ENCODE measurements at regions not wholly inside any gene's neighbourhood (a gene's known extent, or its start where the extent isn't known, plus 50 kb on each side); places are given as distances from the start of the nearest gene placed in this dataset.

DNA sequence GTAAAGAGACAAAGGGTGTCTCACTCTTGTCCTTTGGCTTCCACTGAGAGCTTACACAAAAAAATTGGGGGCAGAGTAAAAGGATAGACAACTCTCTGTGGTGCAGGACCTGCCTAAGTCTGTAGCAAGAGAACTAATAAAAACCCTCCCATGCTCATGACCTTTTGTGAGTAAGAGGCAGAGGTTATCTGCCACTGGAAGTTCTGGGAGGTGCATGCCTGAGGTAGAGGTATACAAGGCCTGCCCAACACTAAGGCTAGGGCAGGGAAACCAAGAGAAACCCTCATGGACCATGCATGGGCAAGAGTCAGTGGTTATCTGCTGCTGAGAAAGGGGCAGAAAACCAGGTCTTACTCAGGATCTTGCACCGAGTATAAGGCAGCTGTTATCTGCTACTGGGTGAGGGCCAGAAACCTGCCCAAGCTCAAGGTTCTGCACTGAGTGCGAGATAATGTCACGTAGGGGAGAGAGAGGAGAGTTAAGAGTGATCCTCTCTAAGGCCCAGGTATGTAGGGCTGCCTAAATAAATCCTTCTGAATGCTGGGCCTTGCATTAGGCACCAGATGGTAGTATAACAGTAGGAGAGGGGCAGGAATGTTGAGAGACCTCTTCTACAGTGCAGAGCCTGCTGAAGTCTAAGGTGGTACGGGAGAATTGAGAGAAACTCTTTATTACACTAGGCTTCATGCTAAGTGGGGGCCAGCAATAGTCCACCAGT, 143.4 kb downstream of the MACROH2A1 start:
- TF ChIP-seq, protein P1, sequence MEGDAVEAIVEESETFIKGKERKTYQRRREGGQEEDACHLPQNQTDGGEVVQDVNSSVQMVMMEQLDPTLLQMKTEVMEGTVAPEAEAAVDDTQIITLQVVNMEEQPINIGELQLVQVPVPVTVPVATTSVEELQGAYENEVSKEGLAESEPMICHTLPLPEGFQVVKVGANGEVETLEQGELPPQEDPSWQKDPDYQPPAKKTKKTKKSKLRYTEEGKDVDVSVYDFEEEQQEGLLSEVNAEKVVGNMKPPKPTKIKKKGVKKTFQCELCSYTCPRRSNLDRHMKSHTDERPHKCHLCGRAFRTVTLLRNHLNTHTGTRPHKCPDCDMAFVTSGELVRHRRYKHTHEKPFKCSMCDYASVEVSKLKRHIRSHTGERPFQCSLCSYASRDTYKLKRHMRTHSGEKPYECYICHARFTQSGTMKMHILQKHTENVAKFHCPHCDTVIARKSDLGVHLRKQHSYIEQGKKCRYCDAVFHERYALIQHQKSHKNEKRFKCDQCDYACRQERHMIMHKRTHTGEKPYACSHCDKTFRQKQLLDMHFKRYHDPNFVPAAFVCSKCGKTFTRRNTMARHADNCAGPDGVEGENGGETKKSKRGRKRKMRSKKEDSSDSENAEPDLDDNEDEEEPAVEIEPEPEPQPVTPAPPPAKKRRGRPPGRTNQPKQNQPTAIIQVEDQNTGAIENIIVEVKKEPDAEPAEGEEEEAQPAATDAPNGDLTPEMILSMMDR (IDR thresholded peaks at IDR 0.05; ENCODE audit: low read depth, low read length): no peak
- no peak overlapping the region for H3K4me3 ChIP-seq (ENCODE audit: low read depth, low read length)

DNA sequence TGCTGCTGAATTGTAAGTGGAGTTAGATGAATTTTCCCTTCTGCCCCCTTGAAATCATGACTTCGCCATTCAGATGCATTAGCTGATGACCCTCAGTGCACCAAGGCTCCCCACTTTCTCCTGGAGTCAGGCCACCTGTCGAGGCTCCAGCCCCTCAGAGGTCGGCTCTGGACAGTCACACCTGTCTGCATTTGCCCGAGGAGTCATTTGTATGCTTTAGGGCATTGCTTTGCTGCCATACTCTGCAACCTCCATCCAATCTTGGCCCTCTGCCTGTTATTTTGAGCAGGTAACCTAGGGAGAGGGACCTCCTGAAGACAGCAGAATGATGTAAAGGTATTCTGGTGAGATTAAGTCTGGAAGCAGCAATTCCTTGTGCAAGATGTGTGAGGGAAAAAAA, 144.8 kb downstream of the MACROH2A1 start:
- H3K4me3 ChIP-seq (ENCODE audit: low read depth, low read length): no peak overlapping the region
- TF ChIP-seq, protein P1 (IDR thresholded peaks at IDR 0.05; ENCODE audit: low read depth, low read length): no peak

DNA sequence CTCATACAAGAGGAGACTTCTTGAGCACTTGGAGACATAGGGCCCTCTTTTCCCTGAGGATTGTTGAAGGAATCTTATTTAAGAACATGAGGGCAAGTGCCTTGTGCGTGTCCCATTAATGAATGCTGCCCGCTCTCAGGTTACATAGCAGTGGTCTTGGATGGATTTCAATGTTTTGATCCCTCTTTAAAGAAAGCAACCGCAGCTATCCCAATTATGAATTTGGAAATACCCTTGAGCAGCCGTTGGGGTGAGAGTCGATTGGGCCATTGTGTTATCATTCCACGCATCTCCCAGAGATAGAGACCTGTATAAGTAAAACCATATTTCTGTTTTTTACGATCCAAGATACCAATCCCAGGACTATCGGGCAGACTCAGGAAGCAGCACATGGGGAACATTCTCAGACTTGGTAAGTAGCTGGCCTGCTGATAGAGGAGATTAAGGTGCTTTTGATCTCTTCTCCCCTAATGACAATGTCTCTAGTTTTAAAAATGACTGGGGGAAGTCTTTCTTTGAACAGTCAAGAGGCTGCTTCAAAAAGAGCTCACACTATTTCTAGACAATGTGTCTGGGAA, 145.3 kb downstream of the MACROH2A1 start:
- TF ChIP-seq, protein P1 (IDR thresholded peaks at IDR 0.05; ENCODE audit: low read depth, low read length): no peak
- no peak overlapping the region for H3K4me3 ChIP-seq (ENCODE audit: low read depth, low read length)

DNA sequence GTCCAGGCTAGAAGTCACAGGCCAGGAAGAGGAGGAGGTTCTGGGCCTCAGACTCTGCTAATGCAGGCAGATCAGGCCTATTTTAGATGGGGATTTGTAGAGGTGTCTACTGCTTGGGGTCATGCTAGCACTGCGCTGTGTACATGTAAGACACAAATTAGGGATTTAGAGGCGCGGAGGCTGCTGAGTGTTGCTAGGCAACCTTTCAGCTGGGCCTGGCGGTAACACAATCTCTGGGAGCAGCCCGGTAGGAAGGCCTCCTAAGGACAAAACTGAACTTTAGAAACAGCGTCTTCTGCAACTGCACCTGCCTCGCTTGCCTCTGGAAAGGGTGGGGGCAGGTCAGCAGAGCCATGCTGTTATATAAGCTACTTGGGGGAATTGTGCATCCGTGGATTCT, 147.9 kb downstream of the MACROH2A1 start:
- TF ChIP-seq, protein P1 (IDR thresholded peaks at IDR 0.05; ENCODE audit: low read depth, low read length): no peak
- no peak overlapping the region for H3K4me3 ChIP-seq (ENCODE audit: low read depth, low read length)

DNA sequence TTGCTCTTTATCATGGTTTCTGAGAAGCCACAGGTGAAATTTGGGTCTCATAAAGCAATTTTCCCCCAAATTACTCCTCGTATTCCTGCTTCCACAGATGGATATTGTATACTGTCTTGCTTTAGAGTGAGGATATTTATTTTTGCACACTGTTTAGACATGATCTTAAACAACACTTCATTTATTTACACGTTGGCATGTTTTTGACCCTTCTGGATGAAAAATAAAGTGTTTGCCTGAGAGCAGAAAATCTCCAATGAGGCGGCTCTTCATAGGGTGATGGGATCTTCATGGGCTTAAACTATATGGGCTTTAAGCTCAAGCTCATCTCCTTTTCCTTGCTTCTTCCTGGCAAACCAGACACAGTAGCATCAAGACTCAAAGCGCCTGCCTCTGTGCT, 148.4 kb downstream of the MACROH2A1 start:
- TF ChIP-seq, protein P1 (IDR thresholded peaks at IDR 0.05; ENCODE audit: low read depth, low read length): no peak
- H3K4me3 ChIP-seq (ENCODE audit: low read depth, low read length): no peak overlapping the region

DNA sequence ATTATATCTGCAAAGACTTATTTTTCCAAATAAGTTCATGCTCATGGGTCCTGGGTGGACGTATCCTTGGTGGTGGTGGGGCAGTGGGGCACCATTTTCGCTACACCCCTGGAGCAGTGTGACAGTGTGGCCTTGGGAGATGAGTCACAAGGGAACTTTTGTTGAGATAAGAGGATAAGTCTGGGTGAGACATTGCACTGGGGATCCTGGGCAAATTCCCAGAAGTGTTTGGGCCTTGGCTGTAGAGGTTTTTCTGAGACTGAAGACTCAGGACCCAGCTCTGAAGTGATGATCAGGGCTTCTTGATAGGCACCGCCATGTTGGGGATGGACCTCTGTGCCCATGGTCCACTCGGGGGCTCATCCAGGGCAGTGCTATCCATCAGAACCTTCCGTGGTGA, 149.4 kb downstream of the MACROH2A1 start:
- no peak overlapping the region for H3K4me3 ChIP-seq (ENCODE audit: low read depth, low read length)
- TF ChIP-seq, protein P1 (IDR thresholded peaks at IDR 0.05; ENCODE audit: low read depth, low read length): no peak

DNA sequence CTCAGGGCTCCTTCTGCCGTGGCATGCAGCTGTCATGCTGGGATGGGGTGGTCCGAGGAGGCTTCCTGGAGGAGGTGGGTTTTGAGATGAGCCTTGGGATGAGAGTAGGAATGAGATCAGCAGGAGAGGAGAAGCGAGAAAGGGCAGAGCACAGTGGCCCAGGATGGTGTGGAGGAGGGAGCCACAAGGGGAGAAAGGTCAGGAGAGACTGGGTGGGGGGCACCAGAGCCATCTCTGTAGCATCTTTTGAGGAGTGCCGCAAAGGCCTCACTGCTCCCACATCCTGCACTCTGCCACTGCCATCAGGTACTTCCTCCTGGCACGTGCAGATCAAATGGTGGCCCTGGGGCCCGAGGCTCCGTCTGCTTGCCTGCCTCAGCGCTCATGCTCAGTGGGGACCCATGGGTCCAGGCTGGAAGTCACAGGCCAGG, 150.2 kb downstream of the MACROH2A1 start:
- TF ChIP-seq, protein P1 (IDR thresholded peaks at IDR 0.05; ENCODE audit: low read depth, low read length): no peak
- H3K4me3 ChIP-seq (ENCODE audit: low read depth, low read length): no peak overlapping the region

All from WI38 (cell line).